BLaER1 (cell line): ENCODE measurements at regions not wholly inside any gene's neighbourhood (a gene's known extent, or its start where the extent isn't known, plus 50 kb on each side); places are given as distances from the start of the nearest gene placed in this dataset.

Source experiments
- H3K27ac ChIP-seq: shearing (Covaris generic); formaldehyde crosslinking; 2 replicates; pipeline ENCODE4 v1.8.1; 2022
- H3K27me3 ChIP-seq: shearing (Covaris generic); formaldehyde crosslinking; 2 replicates; pipeline ENCODE4 v1.8.1; 2022
- H3K36me3 ChIP-seq: shearing (Covaris generic); formaldehyde crosslinking; 2 replicates; pipeline ENCODE4 v1.8.1; 2022
- H3K4me1 ChIP-seq: shearing (Covaris generic); formaldehyde crosslinking; 2 replicates; pipeline ENCODE4 v1.8.1; 2022
- H3K4me2 ChIP-seq: shearing (Covaris generic); formaldehyde crosslinking; 2 replicates; pipeline ENCODE4 v1.8.1; 2022
- H3K4me3 ChIP-seq: shearing (Covaris generic); formaldehyde crosslinking; 2 replicates; pipeline ENCODE4 v1.8.1; 2022
- H3K9ac ChIP-seq: shearing (Covaris generic); formaldehyde crosslinking; 2 replicates; pipeline ENCODE4 v1.8.1; 2022
- H3K9me3 ChIP-seq: shearing (Covaris generic); formaldehyde crosslinking; 2 replicates; pipeline ENCODE4 v1.8.1; 2022
- H4K20me1 ChIP-seq: shearing (Covaris generic); formaldehyde crosslinking; 2 replicates; pipeline ENCODE4 v1.8.1; 2022
- Cebpa-rat ChIP-seq: shearing (Covaris generic); IDR thresholded peaks from 2 replicates; pipeline ENCODE4 v1.8.1; 2022

DNA sequence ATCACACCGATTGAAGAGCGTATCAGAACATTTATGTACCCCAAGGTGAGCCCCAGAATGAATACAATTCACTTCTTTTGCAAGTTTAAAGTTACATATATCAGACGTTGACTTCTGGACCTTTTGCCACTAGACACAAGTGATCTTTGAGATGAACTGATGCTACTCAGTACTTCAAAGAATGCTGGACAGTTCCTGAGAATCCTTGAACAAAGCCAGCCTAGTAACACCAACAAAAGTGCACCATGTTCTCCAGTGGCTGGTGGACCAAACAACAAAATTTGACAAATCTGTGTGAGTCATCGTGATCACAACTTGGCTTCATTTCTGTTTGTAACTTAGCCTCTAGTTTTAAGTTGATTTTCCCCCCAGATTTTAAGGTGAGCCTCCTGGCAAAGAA, 355.7 kb downstream of the SOX2 start:
- Histone ChIP-seq H3K4me1 (no peaks in the 10 kb centered on the region), H3K9me3 (no peaks in the 10 kb centered on the region), H3K36me3 (no peaks in the 10 kb centered on the region), H3K4me2 (no peak overlapping the region), H3K9ac (no peak overlapping the region), H3K27ac (no peak overlapping the region), H4K20me1 (no peaks in the 10 kb centered on the region), H3K27me3 (no peaks in the 10 kb centered on the region), H3K4me3 (no peak overlapping the region)
- no peak for TF ChIP-seq Cebpa-rat

GRCh38 chr3:182078316-182078715, 366.6 kb downstream of the SOX2 start:
- H3K4me1 ChIP-seq: no peaks in the 10 kb centered on the region

GRCh38 chr3:182078929-182079328, 367.2 kb downstream of the SOX2 start:
- Histone ChIP-seq H3K27ac (no peak overlapping the region), H3K36me3 (no peaks in the 10 kb centered on the region), H3K4me1 (no peaks in the 10 kb centered on the region), H3K4me3 (no peak overlapping the region), H3K27me3 (no peaks in the 10 kb centered on the region), H3K9ac (no peak overlapping the region), H3K4me2 (no peak overlapping the region), H4K20me1 (no peaks in the 10 kb centered on the region), H3K9me3 (no peaks in the 10 kb centered on the region)
- TF ChIP-seq Cebpa-rat: no peak

More at GRCh38 chr3:182078316-182078715, 366.6 kb downstream of the SOX2 start:
- no peak overlapping the region for H3K9ac ChIP-seq
- no peak overlapping the region for H3K4me2 ChIP-seq
- no peaks in the 10 kb centered on the region for H4K20me1 ChIP-seq
- no peak overlapping the region for H3K4me3 ChIP-seq
- no peaks in the 10 kb centered on the region for H3K27me3 ChIP-seq
- TF ChIP-seq Cebpa-rat: no peak
- H3K9me3 ChIP-seq: no peaks in the 10 kb centered on the region
- H3K27ac ChIP-seq: no peak overlapping the region
- H3K36me3 ChIP-seq: no peaks in the 10 kb centered on the region

GRCh38 chr3:182081096-182081495, 369.4 kb downstream of the SOX2 start:
- H3K9ac ChIP-seq: no peak overlapping the region
- no peaks in the 10 kb centered on the region for H3K9me3 ChIP-seq
- no peak overlapping the region for H3K4me2 ChIP-seq
- no peak for TF ChIP-seq Cebpa-rat
- no peaks in the 10 kb centered on the region for H3K36me3 ChIP-seq
- no peaks in the 10 kb centered on the region for H3K27me3 ChIP-seq
- H3K4me1 ChIP-seq: no peaks in the 10 kb centered on the region
- H3K27ac ChIP-seq: no peak overlapping the region
- H4K20me1 ChIP-seq: no peaks in the 10 kb centered on the region
- no peak overlapping the region for H3K4me3 ChIP-seq

DNA sequence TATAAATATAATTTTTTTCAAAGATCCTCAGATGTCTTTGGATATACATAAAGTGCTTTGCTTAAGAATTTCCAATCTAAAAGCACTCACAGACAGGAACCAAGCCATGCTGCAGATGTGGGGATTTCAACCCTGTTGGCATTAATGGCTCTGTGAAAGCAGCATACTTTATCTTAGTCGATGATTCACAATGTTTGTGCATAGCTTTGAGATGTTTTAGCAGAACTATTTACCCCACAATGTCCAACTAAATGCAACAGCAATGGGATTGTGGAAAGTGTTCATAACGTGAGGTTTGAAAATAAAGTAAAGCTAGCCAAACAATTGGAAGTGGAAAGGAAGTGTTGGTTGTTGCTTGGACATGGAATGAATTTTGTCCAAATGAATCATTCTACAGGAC, 371.4 kb downstream of the SOX2 start:
- Histone ChIP-seq H3K4me1 (no peaks in the 10 kb centered on the region), H3K9me3 (no peaks in the 10 kb centered on the region), H3K27ac (no peak overlapping the region), H3K27me3 (no peaks in the 10 kb centered on the region), H3K36me3 (no peaks in the 10 kb centered on the region), H4K20me1 (no peaks in the 10 kb centered on the region), H3K4me3 (no peak overlapping the region), H3K4me2 (no peak overlapping the region), H3K9ac (no peak overlapping the region)
- no peak for TF ChIP-seq Cebpa-rat

DNA sequence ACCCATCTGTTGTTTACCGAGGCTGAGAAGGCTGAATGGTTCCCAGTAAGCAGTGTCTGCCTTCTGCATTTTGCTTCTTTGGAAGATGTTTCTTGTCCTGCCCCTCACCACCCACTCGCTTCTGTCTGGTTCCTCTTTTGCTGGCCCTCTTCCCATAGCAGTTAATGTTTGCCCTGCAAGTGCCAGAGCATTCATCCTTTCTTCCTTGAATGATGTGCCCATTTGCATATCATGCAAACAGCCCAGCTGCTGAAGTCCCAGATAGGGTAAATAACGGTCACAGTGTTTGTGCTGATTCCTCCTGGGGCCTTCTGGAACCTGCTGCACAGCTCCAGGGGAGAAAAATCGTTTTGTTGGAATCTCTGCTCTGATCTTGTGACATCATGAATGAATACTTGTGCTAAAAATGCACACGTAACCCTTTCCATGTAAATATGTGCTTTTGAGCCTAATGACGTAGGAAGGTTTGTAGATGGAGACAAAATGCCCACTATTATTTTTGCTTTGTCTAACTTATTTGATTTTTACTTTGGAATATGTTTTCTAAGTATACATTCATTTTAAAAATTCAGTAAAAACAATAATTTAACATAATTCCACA, 381.0 kb downstream of the SOX2 start:
- no peaks in the 10 kb centered on the region for H3K27me3 ChIP-seq
- no peaks in the 10 kb centered on the region for H3K36me3 ChIP-seq

GRCh38 chr3:182094321-182094720, 382.6 kb downstream of the SOX2 start:
- H4K20me1 ChIP-seq: no peaks in the 10 kb centered on the region
- H3K9ac ChIP-seq: no peak overlapping the region
- no peak for TF ChIP-seq Cebpa-rat
- H3K27me3 ChIP-seq: no peaks in the 10 kb centered on the region
- H3K36me3 ChIP-seq: no peaks in the 10 kb centered on the region
- H3K4me3 ChIP-seq: no peak overlapping the region
- H3K27ac ChIP-seq: no peak overlapping the region
- no peak overlapping the region for H3K4me2 ChIP-seq
- H3K9me3 ChIP-seq: no peaks in the 10 kb centered on the region
- peaks cover 15% of the 10 kb centered on the region for H3K4me1 ChIP-seq

More for the DNA sequence above, 381.0 kb downstream of the SOX2 start:
- Histone ChIP-seq H4K20me1 (no peaks in the 10 kb centered on the region), H3K4me2 (peak overlapping the region; percentile 20), H3K4me1 (peaks cover 15% of the 10 kb centered on the region), H3K9me3 (no peaks in the 10 kb centered on the region), H3K27ac (no peak overlapping the region), H3K9ac (no peak overlapping the region), H3K4me3 (no peak overlapping the region)
- no peak for TF ChIP-seq Cebpa-rat

DNA sequence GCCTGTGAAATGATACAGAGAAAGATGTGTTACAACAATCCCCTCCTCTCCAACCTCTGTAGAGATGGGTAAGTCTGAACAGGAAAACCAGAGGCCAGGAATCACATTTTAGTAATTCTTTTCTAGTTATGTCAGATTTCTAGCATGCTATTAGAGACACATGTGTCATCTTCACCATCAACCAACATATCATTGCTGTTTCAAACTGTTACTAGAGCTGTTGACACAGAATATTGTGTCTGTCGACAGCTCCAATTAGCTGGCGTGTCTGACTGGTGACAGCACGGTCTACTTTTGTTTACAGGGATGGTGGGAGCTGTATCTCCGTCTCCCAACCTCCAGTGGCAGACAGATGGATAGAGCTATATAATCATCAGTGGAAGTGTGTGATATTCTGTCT, 393.2 kb downstream of the SOX2 start:
- no peaks in the 10 kb centered on the region for H3K4me1 ChIP-seq
- H3K4me2 ChIP-seq: no peak overlapping the region
- H3K9me3 ChIP-seq: peaks cover 17% of the 10 kb centered on the region
- no peak overlapping the region for H3K27ac ChIP-seq
- no peaks in the 10 kb centered on the region for H3K36me3 ChIP-seq
- no peaks in the 10 kb centered on the region for H3K27me3 ChIP-seq
- H3K4me3 ChIP-seq: no peak overlapping the region
- no peaks in the 10 kb centered on the region for H4K20me1 ChIP-seq
- no peak overlapping the region for H3K9ac ChIP-seq
- no peak for TF ChIP-seq Cebpa-rat

GRCh38 chr3:182105875-182106274, 394.1 kb downstream of the SOX2 start:
- Histone ChIP-seq H4K20me1 (no peaks in the 10 kb centered on the region), H3K4me3 (no peak overlapping the region), H3K9me3 (peaks cover 14% of the 10 kb centered on the region), H3K4me2 (no peak overlapping the region), H3K4me1 (no peaks in the 10 kb centered on the region), H3K36me3 (no peaks in the 10 kb centered on the region), H3K27me3 (no peaks in the 10 kb centered on the region), H3K9ac (no peak overlapping the region), H3K27ac (no peak overlapping the region)
- TF ChIP-seq Cebpa-rat: no peak

GRCh38 chr3:182108371-182108770, 396.6 kb downstream of the SOX2 start:
- H3K9ac ChIP-seq: no peak overlapping the region
- no peaks in the 10 kb centered on the region for H3K27me3 ChIP-seq
- H3K36me3 ChIP-seq: no peaks in the 10 kb centered on the region
- no peak overlapping the region for H3K4me3 ChIP-seq
- no peaks in the 10 kb centered on the region for H3K4me1 ChIP-seq
- no peak for TF ChIP-seq Cebpa-rat
- no peak overlapping the region for H3K27ac ChIP-seq
- no peaks in the 10 kb centered on the region for H3K9me3 ChIP-seq
- H3K4me2 ChIP-seq: no peak overlapping the region
- H4K20me1 ChIP-seq: no peaks in the 10 kb centered on the region

DNA sequence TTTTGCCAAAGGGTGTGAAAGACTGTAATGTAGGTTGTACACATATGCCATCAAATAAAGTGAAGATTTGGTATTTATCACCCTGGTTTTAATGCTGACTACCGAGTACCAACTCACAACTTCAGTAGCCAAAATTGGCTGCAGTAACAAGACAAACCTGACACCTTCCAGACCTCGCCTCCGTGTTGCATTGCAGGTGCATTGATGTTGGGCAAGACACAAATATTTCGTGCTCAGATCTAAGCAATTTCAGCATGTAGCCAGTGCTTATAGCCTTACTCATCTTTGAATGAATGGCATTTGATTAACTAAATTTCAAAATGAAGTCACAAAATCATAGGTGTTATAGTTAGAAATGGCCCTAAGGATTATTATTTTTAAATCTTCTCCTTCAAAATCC, 400.2 kb downstream of the SOX2 start:
- Histone ChIP-seq H3K4me3 (no peak overlapping the region), H3K9me3 (no peaks in the 10 kb centered on the region), H3K4me1 (no peaks in the 10 kb centered on the region), H3K27me3 (no peaks in the 10 kb centered on the region), H3K4me2 (no peak overlapping the region), H3K27ac (no peak overlapping the region), H4K20me1 (no peaks in the 10 kb centered on the region), H3K9ac (no peak overlapping the region), H3K36me3 (no peaks in the 10 kb centered on the region)
- no peak for TF ChIP-seq Cebpa-rat
